GM21367 (cell line): ENCODE measurements at regions not wholly inside any gene's neighbourhood (a gene's known extent, or its start where the extent isn't known, plus 50 kb on each side); places are given as distances from the start of the nearest gene placed in this dataset.
"Not testable (repeated sequence)": the region's sequence is repeated elsewhere in the genome, so short reads cannot be mapped to it uniquely, and the experiment has no call there.

Experiments
- ATAC-seq: cut with Tn5 transposase; IDR thresholded peaks from one replicate; pipeline ENCODE4 v1.9.1; 2021; ENCODE audit not compliant: unreplicated experiment

DNA sequence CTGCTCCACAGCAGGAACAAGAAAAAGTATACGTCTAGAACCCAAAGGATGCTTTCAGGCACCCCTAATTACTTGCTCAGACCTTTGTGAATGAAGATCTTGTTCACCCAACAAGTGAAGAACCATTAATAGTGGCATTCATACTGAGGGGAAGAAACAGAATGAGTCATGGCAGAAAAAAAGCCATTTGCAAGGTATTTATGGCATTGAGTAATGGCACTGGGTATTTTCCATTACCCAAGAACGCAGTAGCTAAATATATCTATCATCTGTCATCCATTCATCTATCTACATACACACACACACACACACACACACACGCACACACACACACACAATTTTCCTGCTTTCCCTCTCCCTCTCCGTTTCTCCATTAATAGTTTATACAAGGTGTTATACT lies 56.4 kb upstream of the XIRP2 start:
- no peak for ATAC-seq

GRCh38 chr2:166825914-166826313 lies 62.4 kb upstream of the XIRP2 start:
- no peak for ATAC-seq

DNA sequence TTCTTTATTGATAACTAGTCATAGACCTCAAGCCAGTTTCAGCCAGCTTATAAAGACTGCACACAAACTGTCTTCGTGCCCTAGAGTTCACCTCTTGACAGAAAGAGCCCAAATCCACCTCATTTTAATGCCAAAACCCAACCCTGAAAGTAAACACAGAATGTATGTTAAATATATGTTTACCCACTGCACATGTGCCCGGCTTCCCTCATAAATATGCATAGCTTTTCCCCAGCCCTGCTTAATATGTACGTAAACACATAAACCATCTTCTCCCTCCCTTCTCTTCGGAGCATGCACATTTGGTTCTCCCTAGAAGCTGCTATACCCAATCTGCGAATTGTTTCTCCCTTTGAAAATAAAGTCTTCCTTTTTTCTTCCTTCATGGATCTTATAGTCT lies 73.9 kb upstream of the XIRP2 start:
- ATAC-seq = no peak

DNA sequence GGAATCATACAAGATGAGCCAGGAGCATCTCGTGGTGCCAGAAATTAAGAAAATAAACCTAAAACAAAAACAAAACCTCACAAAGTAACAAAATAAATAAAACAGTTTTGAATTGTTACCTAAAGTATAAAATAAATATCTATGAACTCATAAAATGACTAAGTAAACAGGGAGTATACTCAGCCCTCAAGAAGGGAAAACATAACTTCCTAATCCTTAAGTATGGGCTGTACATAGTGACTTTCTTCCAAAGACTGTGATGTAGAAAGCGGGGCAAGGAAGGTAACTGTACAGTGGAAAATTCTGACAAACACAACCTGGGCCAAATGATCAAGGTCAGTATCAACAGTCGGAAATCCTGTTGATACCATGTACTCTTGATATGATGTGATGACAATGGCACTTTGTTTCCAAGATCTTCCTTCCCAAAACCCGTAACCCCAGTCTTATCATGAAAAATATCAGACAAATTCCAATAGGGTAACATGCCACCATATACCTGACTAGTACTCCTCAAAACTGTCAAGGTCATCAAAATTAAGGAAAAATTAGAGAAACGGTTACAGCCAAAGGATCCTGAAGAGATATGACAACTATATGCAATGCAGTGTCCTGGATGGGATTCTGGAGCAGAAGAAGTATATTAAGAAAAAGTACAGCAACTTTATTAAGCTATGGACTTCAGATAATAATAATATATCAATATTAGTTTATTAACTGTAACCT lies 76.0 kb upstream of the XIRP2 start:
- ATAC-seq = no peak

DNA sequence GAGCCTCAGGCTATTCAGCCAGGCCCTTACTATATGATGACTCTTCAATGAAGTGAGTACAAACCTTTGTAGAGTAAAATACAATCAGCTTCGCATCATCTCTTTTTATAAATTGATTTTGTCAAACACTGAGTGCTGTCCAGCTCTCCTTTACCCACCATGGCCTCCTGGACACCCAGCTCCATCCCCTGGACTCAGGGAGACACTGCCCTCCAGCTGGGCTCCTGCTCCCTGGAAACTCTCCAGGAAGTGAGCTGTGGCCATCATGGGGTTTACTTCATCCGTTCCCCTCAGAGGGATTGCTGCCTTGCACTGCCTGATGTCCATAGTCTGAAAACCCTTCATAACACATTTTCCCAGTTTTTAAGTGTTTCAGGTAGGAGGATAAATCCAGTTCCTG lies 82.5 kb upstream of the XIRP2 start:
- ATAC-seq = no peak

GRCh38 chr2:166803373-166804000 lies 84.8 kb upstream of the XIRP2 start:
- ATAC-seq = no peak

DNA sequence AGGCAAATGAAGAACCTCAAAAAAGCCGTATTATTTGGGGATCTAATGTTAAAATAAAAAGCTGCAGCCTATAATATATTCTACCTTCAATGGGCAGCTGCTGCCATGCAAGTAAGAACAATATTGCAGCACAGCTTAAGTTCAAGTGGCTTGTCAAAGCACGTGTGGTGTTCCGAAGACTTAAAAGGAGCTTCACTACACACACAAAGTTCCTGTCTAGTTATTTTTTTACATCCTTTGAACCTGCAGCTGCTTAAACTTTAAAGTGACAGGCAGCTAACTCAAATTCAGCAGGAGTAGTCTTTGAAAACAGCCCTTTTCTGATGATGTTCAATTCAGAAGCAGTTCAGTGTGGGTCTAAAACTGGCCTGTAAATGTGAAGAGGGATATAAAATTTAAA lies 85.8 kb upstream of the XIRP2 start:
- no peak for ATAC-seq

- no peak for ATAC-seq
Measured at GRCh38 chr2:166792808-166793207, 95.5 kb upstream of the XIRP2 start.

- ATAC-seq = no peak
Measured at GRCh38 chr2:166786707-166787106, 101.6 kb upstream of the XIRP2 start.

DNA sequence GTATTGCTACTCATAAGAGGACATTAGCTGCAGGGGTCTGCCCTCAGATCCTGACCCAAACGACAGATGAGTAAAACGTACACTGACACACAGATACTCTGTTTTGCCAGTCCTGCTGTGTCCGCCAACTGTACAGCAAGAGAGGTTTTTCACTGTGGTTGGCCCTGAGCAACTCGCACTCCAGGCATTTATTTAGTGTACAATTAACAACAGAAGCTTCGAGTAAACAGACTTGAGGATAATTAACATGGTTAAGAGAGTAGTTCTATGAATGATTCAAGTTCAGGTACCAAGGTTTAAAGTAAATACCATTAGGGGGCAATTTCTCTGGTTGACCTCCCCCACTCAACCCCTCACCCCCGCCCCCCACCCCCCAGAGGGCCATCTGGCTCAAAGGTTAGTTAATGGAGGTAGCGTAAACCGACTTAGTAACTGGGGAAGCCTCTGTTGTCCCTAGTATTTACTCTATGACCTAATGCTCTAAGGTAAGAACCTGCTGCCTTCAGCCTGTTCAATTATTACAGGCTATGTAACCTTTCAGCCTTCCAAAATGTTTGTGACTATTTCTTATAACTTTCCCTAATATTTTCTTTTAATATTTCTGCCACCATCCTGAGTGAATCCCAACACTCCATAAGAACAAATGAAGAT lies 103.9 kb upstream of the XIRP2 start:
- ATAC-seq = no peak

- no peak for ATAC-seq
Measured at GRCh38 chr2:166775176-166775575, 113.1 kb upstream of the XIRP2 start.

DNA sequence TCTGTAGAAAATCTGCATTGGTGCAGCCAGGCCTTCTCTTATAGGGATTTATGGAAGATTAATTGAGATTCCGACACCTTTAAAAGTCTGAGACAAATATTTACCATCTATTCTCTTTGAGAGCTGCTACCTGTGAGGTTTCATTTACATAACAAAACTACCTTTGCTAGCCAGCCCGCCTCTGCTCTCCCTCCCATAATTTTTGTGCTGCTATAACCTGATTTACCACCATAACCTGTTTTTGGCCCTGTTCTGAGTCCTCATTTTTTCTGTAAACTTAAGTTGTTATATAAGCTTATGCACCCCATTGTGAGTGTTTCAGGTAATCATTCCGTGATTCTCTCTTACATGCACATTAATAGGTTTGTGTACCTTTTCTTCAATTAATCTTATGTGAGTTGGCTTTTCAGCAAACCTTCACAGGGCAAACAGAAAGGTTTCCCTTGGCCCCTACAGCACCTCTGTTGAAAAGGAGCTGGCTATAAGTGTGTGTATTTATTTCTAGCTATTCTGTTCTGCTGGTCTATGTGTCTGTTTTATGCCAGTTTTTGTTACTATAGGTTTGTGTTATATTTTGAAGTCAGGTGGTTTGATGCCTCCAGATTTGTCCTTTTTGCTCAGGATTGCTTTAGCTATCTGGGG lies 114.9 kb upstream of the XIRP2 start:
- no peak for ATAC-seq

DNA sequence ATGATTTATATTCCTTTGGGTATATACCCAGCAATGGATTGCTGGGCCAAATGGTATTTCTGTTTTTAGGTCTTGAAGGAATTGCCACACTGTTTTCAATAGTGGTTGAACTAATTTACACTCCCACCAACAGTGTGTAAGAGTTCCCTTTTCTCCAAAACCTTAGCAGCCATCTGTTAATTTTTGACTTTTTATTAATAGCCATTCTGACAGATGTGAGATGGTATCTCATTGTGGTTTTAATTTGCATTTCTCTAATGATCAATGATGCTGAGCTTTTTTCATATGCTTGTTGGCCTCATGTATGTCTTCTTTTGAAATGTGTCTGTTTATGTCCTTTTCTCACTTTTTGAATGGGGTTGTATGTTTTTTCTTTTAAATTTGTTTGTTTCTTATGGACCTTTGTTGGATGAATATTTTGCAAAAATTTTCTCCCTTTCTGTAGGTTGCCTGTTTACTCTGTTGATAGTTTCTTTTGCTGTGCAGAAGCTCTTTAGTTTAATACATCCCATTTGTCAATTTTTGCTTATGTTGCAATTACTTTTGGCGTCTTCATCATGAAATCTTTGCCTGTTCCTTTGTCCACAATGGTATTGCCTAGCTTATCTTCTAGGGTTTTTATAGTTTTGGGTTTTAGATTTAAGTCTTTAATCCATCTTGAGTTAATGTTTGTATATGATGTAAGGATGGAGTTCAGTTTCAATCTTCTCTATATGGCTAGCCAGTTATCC lies 119.7 kb upstream of the XIRP2 start:
- no peak for ATAC-seq

DNA sequence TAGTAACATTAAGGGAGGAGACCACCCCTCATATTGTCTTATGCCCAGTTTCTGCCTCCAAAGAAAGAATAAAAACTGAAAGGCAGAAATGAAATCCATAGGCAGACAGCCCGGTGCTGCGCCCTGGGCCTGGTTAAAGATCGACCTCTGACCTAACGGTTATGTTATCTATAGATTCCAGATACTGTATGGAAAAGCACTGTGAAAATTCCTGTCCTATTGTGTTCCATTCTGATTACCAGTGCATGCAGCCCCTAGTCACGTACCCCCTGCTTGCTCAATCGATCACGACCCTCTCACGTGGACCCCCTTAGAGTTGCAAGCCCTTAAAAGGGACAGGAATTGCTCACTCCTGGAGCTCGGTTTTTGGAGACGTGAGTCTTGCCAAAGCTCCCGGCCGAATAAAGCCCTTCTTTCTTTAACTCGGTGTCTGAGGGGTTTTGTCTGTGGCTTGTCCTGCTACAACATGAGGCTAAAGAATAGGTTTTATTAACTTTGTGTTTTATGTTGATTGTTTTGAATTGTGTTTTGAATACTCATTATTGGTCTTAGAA lies 121.4 kb upstream of the XIRP2 start:
- not testable (repeated sequence) for ATAC-seq

GRCh38 chr2:166766220-166766619 lies 122.1 kb upstream of the XIRP2 start:
- no peak for ATAC-seq

- ATAC-seq = no peak
Measured at GRCh38 chr2:166765141-166765540, 123.1 kb upstream of the XIRP2 start.

DNA sequence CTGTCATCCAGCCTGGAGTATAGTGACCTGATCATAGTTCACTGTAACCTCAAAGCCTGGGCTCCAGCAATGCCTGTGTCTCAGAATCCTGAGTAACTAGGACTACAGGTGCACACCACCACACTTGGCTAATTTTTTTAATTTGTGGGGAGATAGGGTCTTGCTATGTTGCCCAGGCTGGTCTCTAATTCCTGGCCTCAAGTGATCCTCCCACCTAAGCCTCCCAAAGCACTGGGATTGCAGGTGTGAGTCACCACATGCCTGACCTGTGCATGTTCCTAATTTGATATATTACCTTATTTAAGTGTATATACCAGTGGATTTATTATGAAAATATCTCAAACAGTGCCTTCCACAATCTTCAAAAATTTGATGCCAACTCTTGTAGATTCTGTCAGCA lies 123.6 kb upstream of the XIRP2 start:
- ATAC-seq = no peak

- no peak for ATAC-seq
Measured at GRCh38 chr2:166764216-166764615, 124.1 kb upstream of the XIRP2 start.

- ATAC-seq = no peak
Measured at GRCh38 chr2:166762746-166763145, 125.5 kb upstream of the XIRP2 start.

DNA sequence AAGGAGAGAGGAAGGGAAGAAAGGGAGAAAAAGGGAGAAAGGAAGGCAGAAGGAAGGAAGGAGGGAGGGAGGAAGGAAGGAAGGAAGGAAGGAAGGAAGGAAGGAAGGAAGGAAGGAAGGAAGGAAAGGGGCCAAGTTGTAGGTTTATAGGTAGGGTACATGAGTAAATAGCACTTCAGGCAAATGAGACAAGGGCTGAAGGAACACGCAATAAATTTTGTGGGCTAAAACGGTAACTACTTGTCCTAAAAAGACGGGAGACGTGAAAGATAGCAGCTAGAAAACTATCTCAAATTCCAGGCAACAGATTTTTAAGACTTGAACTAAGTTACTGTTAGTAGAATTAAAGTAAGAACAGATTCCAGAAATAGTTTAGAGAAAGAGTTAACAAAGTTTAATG lies 129.3 kb upstream of the XIRP2 start:
- ATAC-seq = no peak

DNA sequence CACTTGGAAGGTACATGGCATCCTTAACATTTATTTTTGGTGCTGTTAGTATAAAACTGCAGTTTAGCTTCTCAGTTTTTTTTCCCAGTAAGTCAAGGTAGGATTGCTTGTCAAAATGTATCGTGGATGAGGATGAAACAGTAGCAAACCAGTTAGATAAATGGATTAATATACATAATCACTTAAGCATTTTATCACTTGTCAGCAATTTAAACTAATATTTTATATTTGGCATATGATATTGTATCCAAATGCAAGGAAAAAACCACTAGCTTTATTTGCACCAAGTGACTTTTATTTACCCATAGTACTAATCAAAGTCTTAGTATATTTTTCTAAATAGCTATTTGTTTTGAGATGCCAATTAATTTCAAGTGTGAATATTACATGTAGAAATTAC lies 137.7 kb upstream of the XIRP2 start:
- no peak for ATAC-seq
